Astrocyte (in vitro differentiated cells and primary cell): ENCODE measurements at regions not wholly inside any gene's neighbourhood (a gene's known extent, or its start where the extent isn't known, plus 50 kb on each side); places are given as distances from the start of the nearest gene placed in this dataset.
"Not testable (repeated sequence)": the region's sequence is repeated elsewhere in the genome, so short reads cannot be mapped to it uniquely, and the experiment has no call there.

Source experiments
- DNase-seq: peaks from one replicate; pipeline ENCODE4 v3.0.0-alpha.2; 2010; ENCODE audit warnings: low read depth
- FAIRE-seq: peaks from 2 replicates; lab custom pipeline; 2011; peaks lifted over from hg19 to GRCh38; lab: Jason Lieb, UNC
- H2AFZ ChIP-seq: 2 replicates; pipeline ENCODE4 v1.6.0; 2012; ENCODE audit warnings: low read depth, low read length, inconsistent platforms
- H3K27ac ChIP-seq: 2 replicates; pipeline ENCODE4 v1.5.1; 2011; ENCODE audit warnings: low read depth, low read length, inconsistent platforms
- H3K27me3 ChIP-seq: 2 replicates; pipeline ENCODE4 v1.6.0; 2011; ENCODE audit warnings: low read length, inconsistent platforms; ENCODE audit not compliant: insufficient read depth
- H3K36me3 ChIP-seq: 2 replicates; pipeline ENCODE4 v1.5.1; 2011; ENCODE audit warnings: low read length, inconsistent platforms; ENCODE audit not compliant: insufficient read depth
- H3K4me1 ChIP-seq: 2 replicates; pipeline ENCODE4 v1.5.1; 2011; ENCODE audit warnings: low read length, inconsistent platforms; ENCODE audit not compliant: insufficient read depth
- H3K4me2 ChIP-seq: 2 replicates; pipeline ENCODE4 v1.6.0; 2012; ENCODE audit warnings: low read length, inconsistent platforms
- H3K4me3 ChIP-seq: 2 replicates; pipeline ENCODE4 v1.5.1; 2011; ENCODE audit warnings: low read depth, mild to moderate bottlenecking, low read length, inconsistent platforms; ENCODE audit not compliant: insufficient read depth
- H3K79me2 ChIP-seq: 2 replicates; pipeline ENCODE4 v1.6.0; 2012; ENCODE audit warnings: mild to moderate bottlenecking, low read length, inconsistent platforms; ENCODE audit not compliant: insufficient read depth
- H3K9ac ChIP-seq: 2 replicates; pipeline ENCODE4 v1.6.0; 2012; ENCODE audit warnings: mild to moderate bottlenecking, low read length, inconsistent platforms
- H3K9me3 ChIP-seq: 2 replicates; pipeline ENCODE4 v1.5.1; 2012; ENCODE audit warnings: low read depth, mild to moderate bottlenecking, low read length, inconsistent platforms; ENCODE audit not compliant: insufficient read depth
- H4K20me1 ChIP-seq: 2 replicates; pipeline ENCODE4 v1.6.0; 2012; ENCODE audit warnings: low read length, inconsistent platforms; ENCODE audit not compliant: insufficient read depth
- H3K27ac Mint-ChIP-seq: one replicate; pipeline ENCODE4 v1.8.0; 2021; ENCODE audit warnings: mild to moderate bottlenecking, mixed read lengths; ENCODE audit not compliant: unreplicated experiment
- H3K27me3 Mint-ChIP-seq: one replicate; pipeline ENCODE4 v1.8.0; 2021; ENCODE audit warnings: low read depth, mixed read lengths; ENCODE audit not compliant: unreplicated experiment
- H3K36me3 Mint-ChIP-seq: one replicate; pipeline ENCODE4 v1.8.0; 2021; ENCODE audit warnings: low read depth, mixed read lengths; ENCODE audit not compliant: unreplicated experiment
- H3K4me1 Mint-ChIP-seq: one replicate; pipeline ENCODE4 v1.8.0; 2021; ENCODE audit warnings: low read depth, mixed read lengths; ENCODE audit not compliant: unreplicated experiment
- H3K4me3 Mint-ChIP-seq: one replicate; pipeline ENCODE4 v1.8.0; 2021; ENCODE audit warnings: mild to moderate bottlenecking, moderate library complexity, mixed read lengths; ENCODE audit not compliant: unreplicated experiment
- H3K9me3 Mint-ChIP-seq: one replicate; pipeline ENCODE4 v1.8.0; 2021; ENCODE audit warnings: mild to moderate bottlenecking, mixed read lengths; ENCODE audit not compliant: unreplicated experiment
- EZH2 ChIP-seq: IDR thresholded peaks from 2 replicates; pipeline ENCODE4 v1.6.1; 2012; ENCODE audit warnings: mild to moderate bottlenecking, low read length, inconsistent platforms; ENCODE audit not compliant: insufficient read depth
- TF ChIP-seq, protein P1 (sequence below): IDR thresholded peaks from 2 replicates; pipeline ENCODE4 v1.5.1; 2011; ENCODE audit warnings: low read depth, mild to moderate bottlenecking, inconsistent platforms, low read length, moderate library complexity; ENCODE audit not compliant: insufficient read depth

- no peak overlapping the region for H3K9ac ChIP-seq
- H3K36me3 Mint-ChIP-seq, result no peaks in the 10 kb centered on the region
- H3K27ac ChIP-seq, result no peak overlapping the region
- no peaks in the 10 kb centered on the region for H3K27me3 ChIP-seq
- H3K9me3 Mint-ChIP-seq, result no peaks in the 10 kb centered on the region
- H3K4me1 ChIP-seq, result no peaks in the 10 kb centered on the region
- TF ChIP-seq, protein P1, sequence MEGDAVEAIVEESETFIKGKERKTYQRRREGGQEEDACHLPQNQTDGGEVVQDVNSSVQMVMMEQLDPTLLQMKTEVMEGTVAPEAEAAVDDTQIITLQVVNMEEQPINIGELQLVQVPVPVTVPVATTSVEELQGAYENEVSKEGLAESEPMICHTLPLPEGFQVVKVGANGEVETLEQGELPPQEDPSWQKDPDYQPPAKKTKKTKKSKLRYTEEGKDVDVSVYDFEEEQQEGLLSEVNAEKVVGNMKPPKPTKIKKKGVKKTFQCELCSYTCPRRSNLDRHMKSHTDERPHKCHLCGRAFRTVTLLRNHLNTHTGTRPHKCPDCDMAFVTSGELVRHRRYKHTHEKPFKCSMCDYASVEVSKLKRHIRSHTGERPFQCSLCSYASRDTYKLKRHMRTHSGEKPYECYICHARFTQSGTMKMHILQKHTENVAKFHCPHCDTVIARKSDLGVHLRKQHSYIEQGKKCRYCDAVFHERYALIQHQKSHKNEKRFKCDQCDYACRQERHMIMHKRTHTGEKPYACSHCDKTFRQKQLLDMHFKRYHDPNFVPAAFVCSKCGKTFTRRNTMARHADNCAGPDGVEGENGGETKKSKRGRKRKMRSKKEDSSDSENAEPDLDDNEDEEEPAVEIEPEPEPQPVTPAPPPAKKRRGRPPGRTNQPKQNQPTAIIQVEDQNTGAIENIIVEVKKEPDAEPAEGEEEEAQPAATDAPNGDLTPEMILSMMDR, result no peak
- TF ChIP-seq EZH2, result no peak
- H3K27ac Mint-ChIP-seq, result no peak overlapping the region
- H3K79me2 ChIP-seq, result no peaks in the 10 kb centered on the region
- H4K20me1 ChIP-seq, result no peaks in the 10 kb centered on the region
- H3K4me1 Mint-ChIP-seq, result no peaks in the 10 kb centered on the region
- peaks cover 2% of the 10 kb centered on the region for H3K9me3 ChIP-seq
- no peaks in the 10 kb centered on the region for H3K27me3 Mint-ChIP-seq
- H3K4me3 ChIP-seq, result no peak overlapping the region
- no peak overlapping the region for H3K4me2 ChIP-seq
- DNase-seq (no peak), FAIRE-seq (no peak)
- no peaks in the 10 kb centered on the region for H3K36me3 ChIP-seq
- no peak overlapping the region for H2AFZ ChIP-seq
- H3K4me3 Mint-ChIP-seq, result no peak overlapping the region
These were observed 166.5 kb upstream of the VIPR2 start for GRCh38 chr7:159311172-159311494.

- Mint-ChIP-seq H3K4me1 (no peaks in the 10 kb centered on the region), H3K4me3 (no peak overlapping the region), H3K27ac (no peak overlapping the region), H3K9me3 (no peaks in the 10 kb centered on the region), H3K27me3 (no peaks in the 10 kb centered on the region), H3K36me3 (no peaks in the 10 kb centered on the region)
- H3K9ac ChIP-seq, result no peak overlapping the region
- H3K4me3 ChIP-seq, result no peak overlapping the region
- no peaks in the 10 kb centered on the region for H4K20me1 ChIP-seq
- peaks cover 2% of the 10 kb centered on the region for H3K9me3 ChIP-seq
- no peaks in the 10 kb centered on the region for H3K36me3 ChIP-seq
- H3K79me2 ChIP-seq, result no peaks in the 10 kb centered on the region
- no peak overlapping the region for H2AFZ ChIP-seq
- H3K4me1 ChIP-seq, result no peaks in the 10 kb centered on the region
- no peak for DNase-seq
- H3K4me2 ChIP-seq, result no peak overlapping the region
- no peak overlapping the region for H3K27ac ChIP-seq
- TF ChIP-seq, protein P1, result no peak
- TF ChIP-seq EZH2, result no peak
- no peaks in the 10 kb centered on the region for H3K27me3 ChIP-seq
- FAIRE-seq, result no peak
These were observed 165.9 kb upstream of the VIPR2 start for GRCh38 chr7:159310457-159311171.

DNA sequence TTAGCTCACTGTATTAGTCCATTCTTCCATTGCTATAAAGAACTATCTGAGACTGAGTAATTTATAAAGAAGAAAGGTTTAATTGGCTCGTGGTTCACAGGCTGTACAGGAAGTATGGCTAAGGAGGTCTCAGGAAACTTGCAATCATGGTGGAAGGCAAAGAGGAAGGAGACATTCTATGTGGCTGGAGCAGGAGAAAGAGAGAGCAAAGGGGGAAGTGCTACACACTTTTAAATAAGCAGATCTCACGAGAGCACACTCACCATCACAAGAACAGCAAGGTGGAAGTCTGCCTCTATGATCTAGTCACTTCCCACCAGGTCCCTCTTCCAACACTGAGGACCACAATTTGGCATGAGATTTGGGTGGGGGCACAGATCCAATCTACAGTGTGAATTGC lies 164.5 kb upstream of the VIPR2 start:
- H3K4me2 ChIP-seq, H3K27ac Mint-ChIP-seq, H3K4me1 ChIP-seq, H3K27me3 ChIP-seq, H3K9me3 ChIP-seq, H3K4me3 Mint-ChIP-seq, H3K9ac ChIP-seq, H3K36me3 ChIP-seq, H3K27me3 Mint-ChIP-seq, H3K4me3 ChIP-seq, DNase-seq, H3K79me2 ChIP-seq, H4K20me1 ChIP-seq, H3K36me3 Mint-ChIP-seq, H2AFZ ChIP-seq, H3K4me1 Mint-ChIP-seq, H3K27ac ChIP-seq, FAIRE-seq, H3K9me3 Mint-ChIP-seq: not testable (repeated sequence)
